GM06990 (cell line): ENCODE measurements at regions not wholly inside any gene's neighbourhood (a gene's known extent, or its start where the extent isn't known, plus 50 kb on each side); places are given as distances from the start of the nearest gene placed in this dataset.

Source experiments
- DNase-seq: peaks from one replicate; pipeline ENCODE4 v3.0.0-alpha.2; 2011; ENCODE audit not compliant: insufficient read length; ENCODE audit errors: extremely low read depth
- H3K27me3 ChIP-seq: replicated peaks from 2 replicates; pipeline ENCODE4 v1.6.0; 2011; ENCODE audit warnings: low read length; ENCODE audit not compliant: control insufficient read depth, insufficient read depth
- H3K36me3 ChIP-seq: 2 replicates; pipeline ENCODE4 v1.5.1; 2011; ENCODE audit warnings: low read length; ENCODE audit not compliant: control insufficient read depth, insufficient read depth
- H3K4me3 ChIP-seq: replicated peaks from 2 replicates; pipeline ENCODE4 v1.5.1; 2011; ENCODE audit warnings: low read depth, mild to moderate bottlenecking, control low read depth, low read length
- TF ChIP-seq, protein P1 (sequence below): IDR thresholded peaks from 2 replicates; pipeline ENCODE4 v1.5.1; 2011; ENCODE audit warnings: low read length, control low read depth, mild to moderate bottlenecking, inconsistent platforms; ENCODE audit not compliant: insufficient read depth, poor library complexity, severe bottlenecking

DNA sequence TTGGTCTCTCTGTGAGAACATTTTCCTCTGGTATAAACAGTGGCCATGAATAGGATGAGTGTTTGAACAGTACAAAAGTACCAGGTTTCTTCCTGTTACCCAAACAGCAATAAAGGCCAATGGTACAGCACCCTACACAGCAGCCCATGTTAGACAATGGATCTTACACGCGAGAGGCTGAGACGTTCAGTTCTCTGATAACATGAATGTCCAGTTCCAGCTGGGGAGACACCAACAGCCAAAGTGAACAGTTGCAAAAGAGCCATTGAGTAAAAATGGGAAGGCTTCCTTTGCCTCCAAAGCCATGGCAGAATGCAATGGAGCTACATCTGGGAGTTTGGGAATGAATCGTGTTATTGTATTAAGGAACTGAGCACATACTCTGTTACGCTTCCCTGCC, 246.8 kb upstream of the SGK1 start:
- Histone ChIP-seq H3K4me3 (no peak overlapping the region), H3K36me3 (no peaks in the 10 kb centered on the region), H3K27me3 (no peaks in the 10 kb centered on the region)
- no peak for DNase-seq
- TF ChIP-seq, protein P1, sequence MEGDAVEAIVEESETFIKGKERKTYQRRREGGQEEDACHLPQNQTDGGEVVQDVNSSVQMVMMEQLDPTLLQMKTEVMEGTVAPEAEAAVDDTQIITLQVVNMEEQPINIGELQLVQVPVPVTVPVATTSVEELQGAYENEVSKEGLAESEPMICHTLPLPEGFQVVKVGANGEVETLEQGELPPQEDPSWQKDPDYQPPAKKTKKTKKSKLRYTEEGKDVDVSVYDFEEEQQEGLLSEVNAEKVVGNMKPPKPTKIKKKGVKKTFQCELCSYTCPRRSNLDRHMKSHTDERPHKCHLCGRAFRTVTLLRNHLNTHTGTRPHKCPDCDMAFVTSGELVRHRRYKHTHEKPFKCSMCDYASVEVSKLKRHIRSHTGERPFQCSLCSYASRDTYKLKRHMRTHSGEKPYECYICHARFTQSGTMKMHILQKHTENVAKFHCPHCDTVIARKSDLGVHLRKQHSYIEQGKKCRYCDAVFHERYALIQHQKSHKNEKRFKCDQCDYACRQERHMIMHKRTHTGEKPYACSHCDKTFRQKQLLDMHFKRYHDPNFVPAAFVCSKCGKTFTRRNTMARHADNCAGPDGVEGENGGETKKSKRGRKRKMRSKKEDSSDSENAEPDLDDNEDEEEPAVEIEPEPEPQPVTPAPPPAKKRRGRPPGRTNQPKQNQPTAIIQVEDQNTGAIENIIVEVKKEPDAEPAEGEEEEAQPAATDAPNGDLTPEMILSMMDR, result no peak

DNA sequence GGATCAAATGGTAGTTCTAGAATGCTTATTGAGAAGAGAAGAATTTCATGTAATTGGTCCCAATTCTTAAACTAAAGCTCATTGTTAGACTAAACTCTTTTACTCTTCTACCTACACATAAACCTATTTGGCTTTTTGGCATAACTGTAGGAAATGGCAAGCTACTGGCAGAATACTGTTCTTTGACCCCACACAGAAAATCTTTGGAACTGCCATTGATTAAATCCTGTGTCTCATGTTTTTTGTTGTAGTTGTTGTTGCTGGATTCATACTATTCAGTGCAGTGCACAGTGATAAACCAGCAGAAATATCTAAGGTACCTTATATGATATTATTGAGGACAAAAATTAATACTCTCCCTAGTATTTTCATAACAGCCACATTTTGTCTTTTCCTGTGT, 242.1 kb upstream of the SGK1 start:
- H3K4me3 ChIP-seq, result no peak overlapping the region
- H3K27me3 ChIP-seq, result no peaks in the 10 kb centered on the region
- no peaks in the 10 kb centered on the region for H3K36me3 ChIP-seq
- no peak for DNase-seq
- TF ChIP-seq, protein P1, result no peak

DNA sequence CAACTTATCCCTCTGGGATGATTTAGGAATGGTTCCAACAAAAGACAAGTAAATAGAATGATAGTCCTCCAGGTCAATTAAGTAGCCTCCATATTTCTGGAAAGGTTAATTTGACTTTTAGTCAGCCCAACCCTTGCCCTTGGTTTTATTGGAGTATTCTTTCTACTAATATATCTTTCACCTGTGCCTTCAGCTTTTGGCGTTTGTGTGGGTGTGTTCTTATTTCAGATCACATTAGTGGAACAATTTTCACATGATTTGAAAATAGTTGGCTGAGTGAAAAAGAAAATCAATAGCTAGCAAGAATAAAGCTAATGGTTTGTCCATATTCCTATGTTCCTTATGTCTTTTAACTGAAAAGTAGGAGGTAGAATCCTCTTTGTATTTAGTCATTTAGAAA, 239.6 kb upstream of the SGK1 start:
- DNase-seq, result no peak
- Histone ChIP-seq H3K4me3 (no peak overlapping the region), H3K36me3 (no peaks in the 10 kb centered on the region), H3K27me3 (no peaks in the 10 kb centered on the region)
- TF ChIP-seq, protein P1, result no peak

DNA sequence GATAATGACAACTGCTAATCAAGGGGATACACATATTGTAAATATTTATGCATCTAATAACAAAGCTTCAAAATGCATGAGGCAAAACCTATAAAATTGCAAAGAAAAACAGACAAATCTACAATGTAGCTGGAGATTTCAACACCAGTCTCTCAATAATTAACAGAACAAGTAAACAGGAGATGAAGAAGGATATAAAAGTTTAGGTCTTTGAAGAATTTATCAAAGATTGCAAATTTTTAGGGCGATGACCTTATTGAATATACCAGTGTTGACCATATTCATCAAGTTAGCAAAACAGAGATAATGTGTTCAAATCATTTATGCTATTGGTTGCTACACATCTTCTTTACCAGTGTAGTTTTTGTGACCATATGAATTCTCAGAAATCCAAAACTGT, 237.8 kb upstream of the SGK1 start:
- H3K27me3 ChIP-seq, result no peaks in the 10 kb centered on the region
- TF ChIP-seq, protein P1, result no peak
- no peak for DNase-seq
- no peaks in the 10 kb centered on the region for H3K36me3 ChIP-seq
- no peak overlapping the region for H3K4me3 ChIP-seq

DNA sequence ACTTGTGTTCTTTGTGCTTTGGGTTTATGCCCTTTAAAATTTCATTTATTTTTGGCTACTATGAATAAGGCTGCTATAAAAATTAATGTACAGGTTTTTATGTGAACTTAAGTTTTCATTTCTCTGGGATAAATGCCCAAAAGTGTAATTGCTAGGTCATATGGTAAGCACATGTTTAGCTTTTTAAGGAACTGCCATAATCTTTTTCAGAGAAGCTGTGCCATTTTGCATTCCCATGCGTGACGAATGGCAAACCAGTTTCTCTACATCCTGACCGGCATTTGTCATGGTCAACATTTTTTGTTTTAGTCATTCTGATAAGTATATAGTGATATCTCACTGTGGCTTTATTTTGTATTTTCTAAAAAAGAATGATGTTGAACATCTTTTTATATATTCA, 236.0 kb upstream of the SGK1 start:
- Histone ChIP-seq H3K4me3 (no peak overlapping the region), H3K27me3 (no peaks in the 10 kb centered on the region), H3K36me3 (no peaks in the 10 kb centered on the region)
- TF ChIP-seq, protein P1, result no peak
- DNase-seq, result no peak

DNA sequence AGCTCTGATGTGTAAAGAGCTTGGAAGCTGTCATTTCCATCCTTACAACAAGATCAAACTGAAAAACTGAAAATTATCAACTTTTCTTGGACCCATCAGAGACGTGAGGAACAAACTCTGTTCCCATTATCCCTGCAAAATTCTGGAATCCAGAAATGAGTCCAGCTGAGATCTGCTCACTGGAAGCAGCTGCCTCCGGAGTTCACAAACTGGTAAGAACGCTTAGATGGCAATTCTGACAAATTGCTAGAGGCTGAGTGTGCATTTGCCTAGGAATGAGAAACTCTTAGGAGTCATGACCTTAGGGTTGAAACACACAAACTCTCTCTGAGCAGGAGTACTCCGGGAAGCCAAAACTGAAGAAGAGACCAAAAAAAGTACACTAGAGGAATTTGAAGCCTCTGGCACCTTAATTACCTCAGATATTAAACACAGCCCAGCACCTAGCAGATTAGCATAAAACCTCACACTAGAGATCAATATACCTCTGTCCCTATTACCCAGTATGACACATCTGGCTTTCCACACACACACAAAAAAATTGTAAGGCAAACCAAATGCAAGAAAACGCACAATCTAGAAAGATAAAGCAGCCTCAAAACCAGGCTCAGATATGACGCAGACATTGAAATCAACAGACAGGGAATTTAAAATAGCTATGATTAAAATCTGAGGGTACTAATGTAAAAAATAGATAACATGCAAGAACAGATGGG, 233.5 kb upstream of the SGK1 start:
- Histone ChIP-seq H3K27me3 (no peaks in the 10 kb centered on the region), H3K36me3 (no peaks in the 10 kb centered on the region), H3K4me3 (no peak overlapping the region)
- DNase-seq, result no peak
- TF ChIP-seq, protein P1, result no peak
